HG03159 (cell line): ENCODE measurements at regions not wholly inside any gene's neighbourhood (a gene's known extent, or its start where the extent isn't known, plus 50 kb on each side); places are given as distances from the start of the nearest gene placed in this dataset.
"Not testable (repeated sequence)": the region's sequence is repeated elsewhere in the genome, so short reads cannot be mapped to it uniquely, and the experiment has no call there.

Experiments
- ATAC-seq: cut with Tn5 transposase; IDR thresholded peaks from one replicate; pipeline ENCODE4 v1.9.1; 2021; ENCODE audit warnings: mild to moderate bottlenecking, moderate library complexity; ENCODE audit not compliant: unreplicated experiment

- not testable (repeated sequence) for ATAC-seq
Measured at GRCh38 chr21:32823296-32823695, 51.7 kb upstream of the PAXBP1 start.

GRCh38 chr21:32824950-32825349, 53.4 kb upstream of the PAXBP1 start:
- no peak for ATAC-seq

- ATAC-seq: peak; percentile 62
Measured at GRCh38 chr21:32826329-32827167, 55.0 kb upstream of the PAXBP1 start.

GRCh38 chr21:32828908-32829307, 57.4 kb upstream of the PAXBP1 start:
- ATAC-seq: no peak

- ATAC-seq: no peak
Measured at GRCh38 chr21:32829504-32829903, 57.9 kb upstream of the PAXBP1 start.

- ATAC-seq: not testable (repeated sequence)
Measured at GRCh38 chr21:32831779-32832178, 60.2 kb upstream of the PAXBP1 start.

GRCh38 chr21:32834211-32834915, 62.8 kb upstream of the PAXBP1 start:
- ATAC-seq: no peak

GRCh38 chr21:32834916-32835235, 63.3 kb upstream of the PAXBP1 start:
- ATAC-seq: no peak

- ATAC-seq: no peak
Measured at GRCh38 chr21:32842146-32842545, 70.6 kb upstream of the PAXBP1 start.

GRCh38 chr21:32843561-32843960, 72.0 kb upstream of the PAXBP1 start:
- no peak for ATAC-seq

GRCh38 chr21:32844076-32844475, 72.5 kb upstream of the PAXBP1 start:
- no peak for ATAC-seq

GRCh38 chr21:32844653-32845436, 73.3 kb upstream of the PAXBP1 start:
- ATAC-seq: no peak

- no peak for ATAC-seq
Measured at GRCh38 chr21:32858628-32859027, 87.1 kb upstream of the PAXBP1 start.

- ATAC-seq: no peak
Measured at GRCh38 chr21:32860399-32860798, 88.8 kb upstream of the PAXBP1 start.

GRCh38 chr21:32861866-32862265, 90.3 kb upstream of the PAXBP1 start:
- no peak for ATAC-seq

- no peak for ATAC-seq
Measured at GRCh38 chr21:32867597-32867996, 96.0 kb upstream of the PAXBP1 start.

GRCh38 chr21:32868631-32869454, 97.3 kb upstream of the PAXBP1 start:
- ATAC-seq: no peak

- no peak for ATAC-seq
Measured at GRCh38 chr21:32869459-32869858, 97.9 kb upstream of the PAXBP1 start.

- no peak for ATAC-seq
Measured at GRCh38 chr21:32876426-32876825, 104.9 kb upstream of the PAXBP1 start.

- ATAC-seq: not testable (repeated sequence)
Measured at GRCh38 chr21:32877888-32878287, 106.3 kb upstream of the PAXBP1 start.

GRCh38 chr21:32878661-32879060, 107.1 kb upstream of the PAXBP1 start:
- no peak for ATAC-seq
